GM03348 (cell line): ENCODE measurements at regions not wholly inside any gene's neighbourhood (a gene's known extent, or its start where the extent isn't known, plus 50 kb on each side); places are given as distances from the start of the nearest gene placed in this dataset.
"Not testable (repeated sequence)": the region's sequence is repeated elsewhere in the genome, so short reads cannot be mapped to it uniquely, and the experiment has no call there.

Experiments used
- DNase-seq: peaks from one replicate; pipeline ENCODE4 v3.0.0; 2012; ENCODE audit warnings: low spot score

- not testable (repeated sequence) for DNase-seq
Measured at GRCh38 chr16:88148078-88148477, 196.8 kb downstream of the BANP start.

- DNase-seq: not testable (repeated sequence)
Measured at GRCh38 chr16:88148682-88149081, 197.4 kb downstream of the BANP start.

- DNase-seq: not testable (repeated sequence)
Measured at GRCh38 chr16:88149158-88149603, 197.9 kb downstream of the BANP start.

GRCh38 chr16:88149663-88150062 is 198.4 kb downstream of the BANP start:
- not testable (repeated sequence) for DNase-seq

GRCh38 chr16:88150456-88151128 is 199.4 kb downstream of the BANP start:
- not testable (repeated sequence) for DNase-seq

- DNase-seq: not testable (repeated sequence)
Measured at GRCh38 chr16:88151129-88151499, 199.9 kb downstream of the BANP start.

GRCh38 chr16:88151859-88152843 is 200.9 kb downstream of the BANP start:
- not testable (repeated sequence) for DNase-seq

- DNase-seq: not testable (repeated sequence)
Measured at GRCh38 chr16:88152879-88153278, 201.6 kb downstream of the BANP start.

- not testable (repeated sequence) for DNase-seq
Measured at GRCh38 chr16:88153516-88153915, 202.3 kb downstream of the BANP start.

- DNase-seq: not testable (repeated sequence)
Measured at GRCh38 chr16:88154886-88155285, 203.7 kb downstream of the BANP start.

GRCh38 chr16:88155681-88156080 is 204.4 kb downstream of the BANP start:
- DNase-seq: not testable (repeated sequence)

GRCh38 chr16:88156640-88157283 is 205.5 kb downstream of the BANP start:
- DNase-seq: not testable (repeated sequence)

GRCh38 chr16:88157686-88158085 is 206.5 kb downstream of the BANP start:
- DNase-seq: not testable (repeated sequence)

GRCh38 chr16:88158256-88159045 is 207.2 kb downstream of the BANP start:
- DNase-seq: not testable (repeated sequence)

GRCh38 chr16:88159046-88159896 is 208.0 kb downstream of the BANP start:
- DNase-seq: not testable (repeated sequence)

- DNase-seq: not testable (repeated sequence)
Measured at GRCh38 chr16:88159897-88160335, 208.7 kb downstream of the BANP start.

- not testable (repeated sequence) for DNase-seq
Measured at GRCh38 chr16:88161191-88161590, 210.0 kb downstream of the BANP start.

GRCh38 chr16:88161623-88162275 is 210.5 kb downstream of the BANP start:
- DNase-seq: not testable (repeated sequence)

- DNase-seq: not testable (repeated sequence)
Measured at GRCh38 chr16:88162778-88163177, 211.5 kb downstream of the BANP start.
